Stimulated activated CD4-positive, alpha-beta T cell treated with anti-CD3 and anti-CD28 coated beads, Interleukin-4, amount 100 ng/mL, for 1 hour (primary cell): ENCODE measurements at regions not wholly inside any gene's neighbourhood (a gene's known extent, or its start where the extent isn't known, plus 50 kb on each side); places are given as distances from the start of the nearest gene placed in this dataset.
"Not testable (repeated sequence)": the region's sequence is repeated elsewhere in the genome, so short reads cannot be mapped to it uniquely, and the experiment has no call there.

Source experiments
- DNase-seq: peaks from one replicate; pipeline ENCODE4 v3.0.0-alpha.2; 2020

DNA sequence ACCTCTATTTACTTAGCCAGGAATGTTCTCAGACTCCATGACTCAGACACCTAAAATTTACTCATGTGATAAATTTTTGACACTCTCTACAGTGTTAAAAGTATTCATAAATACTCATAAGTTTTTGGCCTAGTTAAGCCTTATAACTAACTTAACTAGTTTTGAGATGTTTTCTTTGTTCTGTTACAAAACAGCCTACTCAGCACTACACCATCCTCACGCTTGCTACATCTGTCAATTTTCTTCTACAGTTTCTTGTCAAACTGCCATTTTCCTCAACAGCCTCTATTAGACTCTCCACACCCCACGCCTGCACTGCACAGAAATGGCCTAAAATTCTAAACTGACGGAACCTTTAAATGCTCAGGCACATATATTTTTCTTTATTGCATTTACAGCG, 195.5 kb downstream of the ANXA1 start:
- DNase-seq, result no peak

DNA sequence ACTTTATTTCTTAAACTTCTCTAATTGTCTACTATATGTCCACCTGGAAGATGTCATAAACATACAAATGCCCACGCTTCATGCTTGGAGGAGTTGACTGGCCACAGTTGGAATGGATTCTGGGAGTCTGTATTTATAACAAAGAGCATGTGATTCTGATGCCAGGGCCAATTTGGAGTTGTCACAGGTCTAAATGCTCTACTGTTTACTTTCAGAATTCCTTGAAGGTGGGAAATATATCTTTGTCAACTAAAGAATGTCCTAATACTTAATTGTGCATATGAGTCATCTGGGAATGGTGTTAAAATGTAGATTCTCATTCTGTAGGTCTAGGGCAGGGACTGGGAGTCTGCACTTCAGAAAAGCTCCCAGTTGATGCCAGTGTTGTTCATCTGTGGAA, 196.1 kb downstream of the ANXA1 start:
- no peak for DNase-seq

DNA sequence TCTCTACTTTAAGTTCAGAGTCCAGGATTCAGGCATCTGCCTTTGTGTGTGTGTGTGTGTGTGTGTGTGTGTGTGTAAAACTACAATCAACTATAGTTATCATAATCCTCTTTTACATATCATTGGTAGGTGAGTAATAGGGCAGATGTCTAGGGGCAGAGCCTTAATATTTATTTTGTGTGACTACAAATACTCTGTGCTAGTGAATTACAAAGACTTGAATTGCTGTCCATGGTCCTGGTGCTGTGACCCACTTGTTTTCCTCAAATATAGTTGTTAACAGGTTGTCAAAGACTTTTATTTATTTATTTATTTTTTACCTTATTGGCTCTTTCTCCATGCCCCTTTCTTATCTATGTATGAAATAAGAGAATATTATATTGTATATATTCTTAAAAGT, 196.8 kb downstream of the ANXA1 start:
- no peak for DNase-seq

DNA sequence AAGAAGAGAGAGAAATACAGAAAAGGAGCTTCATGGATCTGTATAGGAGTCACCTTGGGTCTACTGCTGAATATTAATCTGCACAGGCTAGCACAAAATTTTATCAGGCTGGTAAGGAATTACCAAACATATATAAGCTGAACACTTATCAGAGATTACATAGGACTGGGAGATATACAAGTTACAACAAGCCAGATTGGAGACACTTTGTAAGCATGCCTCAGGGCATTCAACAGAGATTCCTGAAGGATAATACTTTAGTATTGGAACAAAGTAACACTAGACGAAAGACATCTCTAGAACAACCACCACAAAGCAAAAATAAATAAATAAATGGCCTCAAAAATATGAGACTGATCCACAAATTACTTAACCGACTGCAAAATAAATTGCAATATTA, 197.8 kb downstream of the ANXA1 start:
- no peak for DNase-seq

DNA sequence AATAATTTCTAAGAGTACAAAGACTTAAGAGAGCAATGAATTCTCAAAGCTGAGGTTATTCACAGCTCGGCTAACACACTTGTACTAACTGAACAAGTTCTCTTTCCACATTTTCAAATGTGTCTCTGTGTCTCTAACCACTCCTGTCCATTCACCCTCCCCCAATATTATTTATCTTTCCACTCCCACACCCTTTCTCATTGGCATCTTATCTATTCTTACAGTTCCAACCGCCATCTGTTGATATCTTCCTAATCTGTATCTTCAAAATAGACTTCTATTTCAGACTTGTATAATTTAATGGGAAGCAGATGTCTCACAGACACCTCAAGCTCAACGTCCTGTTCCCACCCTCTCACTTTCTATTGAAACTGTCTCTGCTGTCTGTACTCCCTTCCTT, 205.9 kb downstream of the ANXA1 start:
- no peak for DNase-seq

DNA sequence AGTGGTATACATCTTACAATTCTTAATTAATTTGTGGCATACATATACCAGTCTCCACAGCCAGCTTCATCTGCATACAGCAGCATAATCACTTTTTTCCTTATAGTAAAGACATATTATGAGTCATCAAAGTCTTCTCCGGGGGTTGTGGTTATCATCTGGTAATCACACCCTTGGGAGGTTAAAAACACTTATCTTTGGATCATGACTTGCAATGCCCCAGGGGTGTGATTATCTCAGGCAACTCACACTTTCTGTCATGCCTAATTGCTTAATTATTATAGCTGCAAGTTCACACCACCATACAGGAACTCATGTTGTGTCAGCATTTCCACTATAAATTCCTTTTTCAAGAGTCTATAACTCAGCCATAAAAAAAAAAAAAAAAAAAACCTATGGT, 218.4 kb downstream of the ANXA1 start:
- DNase-seq, result no peak

DNA sequence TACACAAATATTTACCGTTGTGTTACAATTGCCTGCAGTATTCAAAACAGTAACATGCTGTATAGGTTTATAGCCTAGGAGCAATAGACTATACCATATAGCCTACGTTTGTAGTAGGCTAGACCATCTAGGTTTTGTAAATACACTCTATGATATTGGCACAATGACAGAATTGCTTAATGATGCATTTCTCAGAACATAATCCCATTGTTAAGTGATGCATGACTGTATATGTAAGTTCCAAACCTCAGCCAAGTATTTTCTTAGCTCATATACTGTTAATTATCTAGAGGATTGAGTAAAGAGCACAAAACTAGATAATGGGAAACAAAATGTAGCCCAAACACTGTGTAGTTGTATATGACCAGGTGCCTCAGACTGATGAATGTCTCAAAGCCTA, 220.1 kb downstream of the ANXA1 start:
- DNase-seq, result no peak

DNA sequence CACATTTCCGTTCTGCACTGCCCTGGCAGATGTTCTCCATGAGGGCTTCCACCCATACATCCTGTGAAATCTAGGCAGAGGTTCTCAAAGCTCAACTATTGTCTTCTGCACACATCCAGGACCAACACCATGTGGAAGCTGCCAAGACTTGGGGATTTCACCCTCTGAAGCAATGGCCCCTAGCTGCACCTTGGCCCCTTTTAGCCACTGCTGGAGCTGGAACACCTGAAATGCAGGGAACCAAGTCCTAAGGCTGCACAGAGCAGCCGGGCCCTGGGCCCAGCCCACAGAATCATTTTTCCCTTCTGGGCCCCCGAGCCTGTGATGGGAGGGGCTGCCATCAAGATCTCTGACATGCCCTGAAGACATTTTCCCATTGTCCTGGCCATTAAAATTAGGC, 228.7 kb downstream of the ANXA1 start:
- DNase-seq, result no peak

DNA sequence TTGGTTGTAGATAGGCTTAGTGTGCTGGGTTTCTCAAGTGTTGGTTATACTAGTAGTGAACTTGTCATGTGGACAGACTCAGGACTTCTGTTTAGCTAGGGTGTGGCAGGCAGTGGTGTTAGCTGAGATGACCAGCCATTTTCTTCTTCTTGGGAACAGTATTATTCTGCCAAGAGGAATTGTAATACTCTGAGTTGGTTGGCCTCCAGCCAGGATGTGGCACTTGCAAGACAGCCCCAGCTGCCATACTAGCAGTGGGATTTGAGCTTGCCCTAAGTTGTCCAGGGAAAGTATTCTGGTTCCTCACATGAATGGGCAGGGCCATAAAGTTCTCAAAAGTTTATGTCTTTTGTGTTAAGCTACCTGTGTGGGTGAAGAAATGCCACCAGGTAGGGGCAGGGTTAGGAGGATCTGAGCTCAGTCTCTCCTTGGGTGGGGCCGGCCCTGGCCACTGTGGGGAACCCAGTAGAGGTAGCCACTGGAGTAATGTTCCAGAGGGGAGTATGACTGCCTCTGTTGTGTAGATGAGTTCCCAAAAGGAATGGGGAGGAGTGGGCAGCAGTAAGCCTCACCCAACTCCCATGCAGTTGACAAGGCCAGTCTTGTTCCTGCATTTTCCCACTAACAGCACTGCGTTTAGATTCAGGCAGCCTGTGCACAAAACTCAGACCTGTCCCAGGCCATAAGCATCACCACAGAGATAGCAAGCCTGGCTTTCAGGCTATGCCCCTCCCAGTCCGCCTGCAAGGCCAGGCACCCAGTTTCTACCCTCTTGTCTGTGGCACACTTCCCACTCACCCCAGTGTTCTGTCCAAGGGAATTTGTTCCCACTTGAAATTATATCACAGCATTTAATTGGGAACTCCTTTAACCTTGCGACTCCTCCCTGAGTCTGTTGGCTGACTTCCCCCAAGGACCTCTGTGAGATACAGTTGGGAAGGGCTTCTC, 250.7 kb downstream of the ANXA1 start:
- no peak for DNase-seq

DNA sequence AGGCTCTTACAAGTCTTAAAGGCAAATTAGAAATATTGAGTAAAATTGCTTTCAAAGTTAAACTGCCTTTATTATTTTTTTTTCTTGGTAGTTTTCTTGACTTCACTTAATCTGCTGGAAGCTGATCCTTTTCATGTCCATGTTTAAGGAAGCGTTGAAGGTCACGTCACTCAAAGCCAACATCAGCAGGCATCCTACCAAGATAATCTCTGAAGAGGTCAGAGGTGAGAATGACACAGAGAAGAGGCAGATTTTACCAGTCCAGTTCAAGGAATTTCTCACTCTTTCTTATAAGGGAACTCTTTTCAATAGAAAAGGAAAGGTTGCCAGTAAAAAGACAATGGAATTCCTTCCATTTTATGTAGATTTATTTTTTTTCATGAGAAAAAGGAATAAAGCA, 259.8 kb downstream of the ANXA1 start:
- no peak for DNase-seq

DNA sequence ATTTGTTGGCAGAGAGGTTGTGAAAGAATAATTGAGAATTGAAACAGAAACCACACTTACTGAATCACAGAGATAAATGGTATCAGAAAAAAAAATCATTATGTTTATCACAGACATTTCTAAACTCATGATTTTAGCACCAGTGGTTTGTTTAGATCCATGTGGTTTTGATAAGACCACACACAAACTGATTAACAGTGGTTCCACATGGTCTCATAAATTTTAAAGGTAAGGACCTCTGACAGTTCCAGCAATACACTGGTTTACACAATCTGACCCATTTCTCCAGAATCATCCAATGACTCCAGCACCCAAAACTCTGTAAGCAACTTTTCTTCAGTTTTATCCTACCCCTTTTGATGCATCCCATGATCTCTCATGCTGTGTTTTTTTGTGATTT, 261.2 kb downstream of the ANXA1 start:
- no peak for DNase-seq

DNA sequence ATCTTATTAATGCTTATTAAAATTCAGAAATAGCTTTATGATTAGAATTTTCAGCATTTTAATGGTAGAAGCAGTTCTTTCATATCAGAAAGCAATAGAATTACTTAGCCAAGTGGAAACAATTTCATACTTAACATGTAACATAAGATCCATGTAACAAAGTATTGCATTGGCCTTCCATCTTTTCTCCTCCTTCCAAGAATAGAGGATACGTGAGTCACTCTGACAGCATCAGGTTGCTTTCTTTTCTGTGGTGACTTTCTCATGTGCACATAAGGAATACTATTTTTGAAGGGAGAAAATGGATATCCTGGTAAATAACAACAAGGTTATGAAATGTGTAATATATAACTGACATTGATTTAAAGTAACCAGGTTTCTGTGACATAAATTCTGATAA, 272.2 kb downstream of the ANXA1 start:
- DNase-seq, result no peak

DNA sequence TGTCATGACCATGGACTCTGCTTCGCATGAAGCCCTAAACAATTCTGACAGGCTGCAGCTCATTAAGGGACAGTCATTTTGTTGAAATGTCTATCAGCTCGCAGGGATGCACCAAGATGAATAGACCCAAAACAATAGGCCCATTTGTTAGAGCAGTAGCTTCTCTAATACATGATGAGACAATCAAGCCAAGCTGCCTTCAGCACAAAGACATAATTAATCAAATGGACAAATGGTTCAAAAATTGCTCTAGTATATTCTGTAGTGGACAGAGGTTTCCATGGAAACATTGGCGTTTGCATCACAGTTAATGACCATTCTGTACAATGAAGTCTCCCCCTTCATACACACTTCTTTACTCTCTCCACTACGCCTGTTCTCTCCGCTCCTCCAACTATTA, 274.6 kb downstream of the ANXA1 start:
- DNase-seq, result no peak

DNA sequence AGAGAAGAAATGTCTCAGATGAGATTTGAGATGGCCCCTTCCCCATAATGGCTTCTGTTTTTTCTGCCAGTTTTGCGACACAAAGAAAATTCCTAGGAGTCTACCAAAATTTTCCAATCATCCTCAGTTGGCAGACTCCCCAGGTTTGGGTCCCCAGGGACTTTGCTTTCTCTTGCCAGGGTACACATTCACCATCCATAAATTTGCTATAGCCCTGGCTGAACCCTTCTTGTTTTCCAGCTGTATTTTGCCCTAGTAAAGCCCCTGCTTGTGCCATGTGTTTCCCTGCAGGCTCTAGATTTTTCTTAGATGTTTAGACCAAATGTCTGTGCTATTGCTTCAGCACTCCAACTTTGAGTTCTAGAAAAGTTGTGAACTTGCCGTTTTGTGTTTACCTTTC, 283.2 kb downstream of the ANXA1 start:
- DNase-seq, result no peak

DNA sequence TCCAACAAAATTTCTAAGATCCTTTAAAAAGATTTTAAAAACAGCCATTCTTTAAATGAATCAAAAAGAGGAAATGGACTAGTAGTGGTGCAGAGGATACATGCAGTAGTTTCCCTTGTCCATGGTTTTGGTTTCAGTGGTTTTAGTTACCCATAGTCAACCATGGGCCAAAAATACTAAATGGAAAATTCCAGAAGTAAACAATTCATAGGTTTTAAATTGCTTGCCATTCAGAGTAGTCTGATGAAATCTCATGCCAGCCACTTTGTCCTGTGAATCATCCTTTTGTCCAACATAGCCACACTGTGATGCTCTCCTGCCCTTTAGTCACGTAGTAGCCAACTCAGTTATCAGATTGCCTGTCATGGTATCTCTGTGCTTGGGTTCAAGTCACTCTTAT, 286.1 kb downstream of the ANXA1 start:
- no peak for DNase-seq

DNA sequence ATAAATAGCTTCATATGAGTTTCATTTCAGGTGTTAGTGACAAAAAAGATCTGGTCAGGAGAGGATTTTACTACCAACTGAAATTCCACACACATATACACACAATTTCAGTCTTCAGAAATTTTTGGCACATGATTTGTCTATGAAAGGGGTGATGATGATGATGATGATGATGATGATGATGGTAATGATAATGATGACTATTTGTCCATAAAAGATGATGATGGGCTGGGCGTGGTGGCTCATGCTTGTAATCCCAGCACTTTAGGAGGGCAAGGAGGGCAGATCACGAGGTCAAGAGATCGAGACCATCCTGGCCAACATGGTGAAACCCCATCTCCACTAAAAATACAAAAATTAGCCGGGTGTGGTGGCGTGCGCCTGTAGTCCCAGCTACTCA, 288.2 kb downstream of the ANXA1 start:
- not testable (repeated sequence) for DNase-seq

DNA sequence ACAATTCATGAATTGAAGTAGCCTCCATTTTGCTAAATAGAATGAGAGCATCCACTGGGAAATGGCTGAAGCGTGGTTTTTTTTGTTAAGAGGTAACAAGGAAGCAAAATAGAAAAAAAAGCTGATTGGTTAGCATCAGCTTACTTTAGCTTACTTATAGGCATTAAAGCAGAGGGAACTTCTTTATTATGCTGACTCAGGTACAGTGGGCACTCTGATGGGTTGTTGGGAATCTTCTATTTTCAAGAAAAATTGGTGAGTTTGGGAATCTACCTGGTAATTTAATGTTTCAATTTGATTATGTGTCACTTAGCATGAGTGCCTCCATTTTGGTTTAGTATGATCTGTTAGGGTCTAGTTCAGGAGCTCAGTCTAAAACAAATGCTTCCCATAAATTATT, 289.6 kb downstream of the ANXA1 start:
- DNase-seq, result no peak

DNA sequence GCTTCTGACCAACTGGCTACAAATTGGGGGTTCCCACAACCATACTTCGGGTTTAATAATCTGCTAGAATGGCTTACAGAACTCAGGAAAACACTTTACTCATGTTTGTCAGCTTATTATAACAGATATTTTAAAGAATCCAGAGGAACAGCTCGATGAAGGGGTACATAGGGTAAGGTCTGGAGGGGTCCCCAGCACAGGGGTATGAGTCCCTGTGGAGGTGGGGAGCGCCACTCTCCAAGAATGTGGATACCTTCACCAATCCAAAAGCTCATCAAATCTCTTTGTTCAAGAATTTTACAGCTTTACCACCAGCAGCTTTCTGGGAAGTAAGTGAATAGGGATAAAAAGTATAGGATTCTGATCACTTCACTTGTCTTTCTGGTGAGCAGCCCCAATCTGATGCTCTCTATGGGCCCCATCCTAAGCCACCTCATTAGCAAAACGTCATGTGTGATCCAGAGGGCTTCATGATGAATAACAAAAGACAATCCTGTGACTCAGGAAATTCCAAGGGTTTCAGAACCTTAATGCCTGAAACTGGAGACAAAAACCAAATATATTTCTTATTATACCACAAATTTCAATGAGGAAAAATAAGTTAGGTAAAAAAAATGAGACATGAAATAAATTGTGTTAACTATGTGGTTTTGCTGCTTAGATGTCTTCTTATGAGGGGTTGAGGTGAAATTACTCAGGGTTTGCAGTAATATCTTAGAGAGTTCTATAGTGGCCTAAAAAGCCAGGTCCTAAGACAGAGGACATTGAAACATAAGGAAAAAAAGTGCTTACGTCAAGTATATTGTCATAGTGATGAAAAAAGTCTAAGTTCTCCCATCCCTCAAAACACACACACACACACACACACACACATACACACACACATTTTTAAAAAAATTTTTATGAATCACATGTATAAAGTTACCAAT, 290.5 kb downstream of the ANXA1 start:
- DNase-seq, result no peak

DNA sequence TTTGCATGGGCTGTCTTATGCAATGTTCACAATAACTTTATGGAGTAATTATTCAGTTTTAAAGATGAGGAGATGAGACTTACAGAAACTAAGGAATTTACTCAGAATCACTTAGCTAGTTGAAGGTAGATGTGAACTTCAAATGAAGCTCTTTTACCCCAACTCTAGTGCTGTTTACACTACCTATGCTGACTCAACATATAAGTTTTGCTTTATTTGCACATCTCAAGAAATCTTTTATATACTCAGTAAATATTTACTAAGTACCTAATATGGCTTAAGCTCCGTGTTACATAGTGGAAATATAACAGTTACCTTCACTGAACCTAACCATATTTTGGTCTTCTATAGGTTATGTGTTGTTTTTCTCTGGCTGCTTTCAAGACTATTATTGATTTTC, 293.2 kb downstream of the ANXA1 start:
- DNase-seq, result no peak

DNA sequence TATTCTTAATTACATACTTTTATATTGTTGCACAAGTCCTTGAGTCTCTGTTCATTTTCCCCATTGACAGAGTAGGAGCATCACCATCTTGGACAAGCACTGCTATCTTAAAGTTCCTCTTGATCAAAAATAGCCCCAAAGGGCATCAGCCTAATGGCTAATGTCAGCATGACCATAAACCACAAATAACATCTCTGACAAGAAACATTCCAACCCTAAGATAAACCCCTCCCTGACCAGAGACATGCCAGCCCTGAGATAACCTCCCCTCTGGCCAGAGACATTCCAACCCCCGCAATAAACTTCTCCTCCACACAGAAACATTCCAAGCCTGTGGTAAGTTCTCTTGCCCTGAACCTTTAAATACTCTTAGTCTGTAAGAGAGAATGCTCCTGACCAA, 293.7 kb downstream of the ANXA1 start:
- DNase-seq, result not testable (repeated sequence)

DNA sequence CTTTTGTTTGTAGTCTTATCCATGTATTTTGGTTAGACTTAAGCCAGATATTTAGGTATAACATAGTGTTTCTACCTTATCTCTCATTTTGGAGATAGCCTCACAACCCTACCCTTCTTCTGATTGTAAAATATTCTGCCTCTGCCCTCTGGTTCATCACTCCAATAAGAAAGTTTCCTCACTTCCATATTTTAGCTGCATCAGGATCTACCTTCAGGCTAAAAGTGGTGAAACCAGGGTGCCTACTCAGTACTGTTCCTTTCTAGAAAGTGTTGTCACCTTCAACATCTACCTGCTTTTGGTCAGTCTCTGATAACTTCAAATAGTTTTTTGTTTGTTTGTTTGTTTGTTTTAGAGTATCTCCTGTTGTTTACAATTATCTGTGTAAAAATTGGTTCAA, 294.6 kb downstream of the ANXA1 start:
- DNase-seq, result no peak

DNA sequence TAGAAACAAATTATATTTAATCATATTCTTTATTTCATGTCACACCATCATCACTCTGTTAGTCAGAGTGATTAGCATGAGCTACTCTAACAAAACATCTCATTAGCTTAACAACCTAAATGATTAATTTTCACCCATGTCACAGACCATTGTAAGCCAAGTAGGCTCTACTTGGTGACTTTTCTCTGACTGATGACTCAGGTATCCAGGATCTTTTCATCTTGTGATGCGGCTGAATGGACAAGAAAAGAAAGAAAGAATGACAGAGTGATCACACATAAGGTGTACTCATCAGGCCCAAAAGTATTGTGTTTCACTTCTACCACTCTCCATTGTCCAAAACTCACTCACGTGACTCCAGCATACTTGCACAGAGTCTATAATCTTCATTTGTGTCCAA, 299.3 kb downstream of the ANXA1 start:
- no peak for DNase-seq

DNA sequence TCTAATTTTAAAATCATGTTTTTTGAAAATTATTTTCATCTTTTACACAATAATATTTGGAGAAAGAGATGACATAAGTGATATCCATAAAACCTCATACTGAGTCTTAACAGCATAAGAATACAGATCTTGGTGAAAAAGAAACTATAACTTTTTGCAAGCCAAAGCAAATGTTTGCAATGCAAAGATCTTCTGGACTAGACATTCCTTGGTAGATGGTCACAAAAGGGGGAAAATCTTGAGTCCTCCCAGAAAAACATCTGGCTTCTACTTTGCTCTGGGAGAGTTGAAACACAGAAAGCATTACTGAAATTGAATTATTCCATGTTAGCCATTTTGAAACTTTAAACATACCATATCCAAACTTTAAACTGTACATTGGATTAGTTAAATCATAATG, 308.2 kb downstream of the ANXA1 start:
- no peak for DNase-seq

DNA sequence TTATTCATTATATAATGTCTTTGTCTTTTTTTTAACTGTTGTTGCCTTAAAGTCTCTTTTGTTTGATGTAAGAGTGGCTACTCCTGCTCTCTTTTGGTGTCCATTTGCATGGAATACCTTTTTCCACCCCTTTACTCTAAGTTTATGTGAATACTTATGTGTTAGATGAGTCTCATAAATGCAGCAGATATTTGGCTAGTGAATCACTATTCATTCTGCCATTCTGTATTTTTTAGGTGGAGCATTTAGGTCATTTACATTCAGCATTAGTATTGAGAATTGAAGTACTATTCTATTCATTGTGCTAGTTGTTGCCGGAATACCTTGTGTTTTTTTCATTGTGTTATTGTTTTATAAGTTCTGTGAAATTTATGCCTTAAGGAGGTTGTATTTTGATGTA, 317.1 kb downstream of the ANXA1 start:
- DNase-seq, result no peak
